Coronary artery (tissue), 2 donors: ENCODE measurements at regions not wholly inside any gene's neighbourhood (a gene's known extent, or its start where the extent isn't known, plus 50 kb on each side); places are given as distances from the start of the nearest gene placed in this dataset.
"Not testable (repeated sequence)": the region's sequence is repeated elsewhere in the genome, so short reads cannot be mapped to it uniquely, and the experiment has no call there.

Experiments used
- DNase-seq: peaks from one replicate; pipeline ENCODE4 v3.0.0-alpha.2; 2017; ENCODE audit warnings: low spot score
- H3K27ac ChIP-seq, 2 donors: fragments of 200-600 bp; sonication (generic); one replicate each; pipeline ENCODE4 v1.5.1; 2016 to 2019
- H3K4me3 ChIP-seq: fragments of 200-600 bp; sonication (generic); 2 replicates; pipeline ENCODE4 v1.5.1; 2016; ENCODE audit warnings: mild to moderate bottlenecking, moderate library complexity
- CTCF ChIP-seq: fragments of 200-600 bp; sonication (generic); IDR thresholded peaks from one replicate; pipeline ENCODE4 v1.5.1; 2019; ENCODE audit warnings: antibody characterized with exemption

- Histone ChIP-seq H3K4me3 (no peak overlapping the region), H3K27ac (no peak overlapping the region)
- DNase-seq = no peak
- TF ChIP-seq CTCF = no peak
Observed at GRCh38 chr3:26004172-26004571, 214.3 kb downstream of the OXSM start.

- Histone ChIP-seq H3K27ac (no peak overlapping the region), H3K4me3 (no peak overlapping the region)
- no peak for DNase-seq
- TF ChIP-seq CTCF = no peak
Observed at GRCh38 chr3:26011276-26011675, 221.4 kb downstream of the OXSM start.

GRCh38 chr3:26012241-26012745 lies 222.4 kb downstream of the OXSM start:
- no peak for TF ChIP-seq CTCF
- DNase-seq = no peak
- no peak overlapping the region for H3K27ac ChIP-seq

GRCh38 chr3:26015752-26016151 lies 225.9 kb downstream of the OXSM start:
- Histone ChIP-seq H3K4me3 (no peak overlapping the region), H3K27ac (no peak overlapping the region)
- no peak for DNase-seq
- TF ChIP-seq CTCF = no peak

More at GRCh38 chr3:26012241-26012745, 222.4 kb downstream of the OXSM start:
- no peak overlapping the region for H3K4me3 ChIP-seq

GRCh38 chr3:26018889-26019288 lies 229.0 kb downstream of the OXSM start:
- no peak for DNase-seq
- TF ChIP-seq CTCF = no peak
- Histone ChIP-seq H3K27ac (no peak overlapping the region), H3K4me3 (no peak overlapping the region)

GRCh38 chr3:26024206-26024605 lies 234.3 kb downstream of the OXSM start:
- not testable (repeated sequence) for H3K27ac ChIP-seq, DNase-seq, H3K4me3 ChIP-seq

GRCh38 chr3:26029321-26029720 lies 239.4 kb downstream of the OXSM start:
- Histone ChIP-seq H3K27ac (no peak overlapping the region), H3K4me3 (no peak overlapping the region)
- TF ChIP-seq CTCF = no peak
- no peak for DNase-seq

- H3K27ac ChIP-seq, DNase-seq, H3K4me3 ChIP-seq: not testable (repeated sequence)
Observed at GRCh38 chr3:26042126-26042525, 252.2 kb downstream of the OXSM start.
